GM21447 (cell line): ENCODE measurements at regions not wholly inside any gene's neighbourhood (a gene's known extent, or its start where the extent isn't known, plus 50 kb on each side); places are given as distances from the start of the nearest gene placed in this dataset.

Experiments
- ATAC-seq: cut with Tn5 transposase; IDR thresholded peaks from one replicate; pipeline ENCODE4 v1.9.1; 2021; ENCODE audit not compliant: unreplicated experiment

DNA sequence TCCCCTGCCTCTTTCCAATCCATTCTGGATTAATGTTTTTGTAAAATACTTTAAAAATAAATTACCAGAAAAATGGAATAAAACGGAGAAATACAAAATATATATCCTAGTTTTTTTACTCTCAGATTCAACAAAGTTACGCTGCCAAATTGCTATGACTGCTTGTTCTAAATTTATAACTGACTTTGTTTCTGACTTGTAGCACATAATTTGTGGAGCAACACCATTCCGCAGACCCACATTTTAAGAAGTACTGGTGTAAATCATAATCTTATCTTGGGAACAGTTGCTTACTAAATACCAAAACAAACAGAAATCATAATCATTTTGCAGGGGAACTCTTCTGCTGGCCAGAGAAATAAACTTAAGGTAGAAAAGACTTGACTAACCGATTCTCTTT, 339.4 kb upstream of the CBLB start:
- no peak for ATAC-seq

DNA sequence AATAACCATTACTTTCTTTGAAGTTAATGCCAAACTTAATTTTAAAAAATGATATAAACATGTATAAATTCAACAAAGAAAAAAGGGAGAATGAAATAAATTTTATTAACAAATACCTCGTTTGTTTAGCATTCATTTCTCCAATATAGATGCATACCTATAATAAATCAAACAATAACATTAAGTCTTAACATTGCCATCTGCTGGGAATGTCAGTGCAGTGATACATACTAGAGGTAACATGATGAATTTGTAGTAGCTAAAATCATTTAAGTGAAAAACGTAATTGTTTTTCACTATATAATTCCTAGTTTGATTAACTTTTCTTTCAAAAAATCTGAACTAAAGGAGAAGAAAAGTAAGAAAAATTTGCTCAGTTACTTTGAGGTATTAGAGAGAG, 340.2 kb upstream of the CBLB start:
- no peak for ATAC-seq

DNA sequence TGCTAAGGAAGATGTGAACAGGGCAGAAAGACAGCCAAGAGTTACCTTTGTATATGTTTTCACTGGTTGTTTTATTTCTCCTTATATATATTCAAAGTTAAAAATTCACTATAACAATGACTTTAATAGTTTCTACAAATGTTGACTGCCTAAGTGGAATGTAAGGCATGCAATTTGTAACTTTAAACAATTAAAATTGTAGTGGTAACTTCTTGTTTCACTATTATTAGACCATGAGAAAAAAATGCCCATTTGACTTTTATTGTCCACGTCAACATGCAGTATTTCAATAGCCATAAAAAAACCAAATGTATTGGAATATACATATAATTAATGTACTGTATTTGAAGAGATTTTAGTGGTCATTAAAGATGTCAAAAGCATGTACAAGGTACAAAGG, 340.7 kb upstream of the CBLB start:
- ATAC-seq, result no peak

DNA sequence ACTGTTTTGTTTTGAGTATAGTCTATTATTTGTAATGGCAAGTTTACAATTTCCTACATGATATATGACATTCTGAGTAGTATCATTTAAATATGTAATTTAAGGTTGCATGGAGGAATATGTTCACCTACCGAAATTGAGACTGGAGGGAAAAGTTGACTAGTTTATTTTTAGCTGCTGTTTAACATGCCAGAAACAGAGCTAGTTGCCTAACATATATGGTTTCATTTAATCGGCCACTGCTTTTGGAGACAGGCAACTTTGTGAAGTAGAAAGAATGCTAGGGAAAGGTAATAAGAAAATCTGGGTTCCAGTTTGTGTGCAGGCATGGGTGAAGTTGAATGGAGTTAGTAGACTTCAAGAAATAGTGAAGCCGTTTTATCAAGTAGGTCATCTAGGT, 342.1 kb upstream of the CBLB start:
- no peak for ATAC-seq

DNA sequence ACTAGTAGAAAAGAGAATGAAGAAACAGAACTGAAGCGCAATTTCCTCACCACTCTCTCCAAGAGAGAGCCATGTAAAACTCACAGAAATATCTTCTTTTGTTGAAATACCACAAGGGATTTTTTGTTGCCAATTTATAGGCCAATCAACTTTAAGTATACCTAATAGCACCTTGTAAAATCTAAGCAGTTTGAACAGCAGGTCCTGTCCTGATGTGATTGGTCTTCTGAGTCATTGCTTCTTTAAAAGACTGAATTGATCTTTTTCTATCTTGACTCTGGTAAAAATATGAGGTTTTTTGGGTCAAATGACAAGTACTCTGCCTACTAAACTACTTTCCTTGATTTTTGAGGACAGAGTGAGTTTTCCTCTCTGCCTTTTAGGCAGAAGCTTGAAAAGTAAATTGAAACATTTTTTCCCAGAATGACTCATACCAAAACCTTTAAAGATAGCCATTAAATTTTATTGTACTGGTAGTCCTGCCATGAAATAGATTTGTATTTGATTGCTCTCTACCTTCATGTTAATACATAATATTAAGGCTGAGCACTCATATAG, 343.9 kb upstream of the CBLB start:
- no peak for ATAC-seq

DNA sequence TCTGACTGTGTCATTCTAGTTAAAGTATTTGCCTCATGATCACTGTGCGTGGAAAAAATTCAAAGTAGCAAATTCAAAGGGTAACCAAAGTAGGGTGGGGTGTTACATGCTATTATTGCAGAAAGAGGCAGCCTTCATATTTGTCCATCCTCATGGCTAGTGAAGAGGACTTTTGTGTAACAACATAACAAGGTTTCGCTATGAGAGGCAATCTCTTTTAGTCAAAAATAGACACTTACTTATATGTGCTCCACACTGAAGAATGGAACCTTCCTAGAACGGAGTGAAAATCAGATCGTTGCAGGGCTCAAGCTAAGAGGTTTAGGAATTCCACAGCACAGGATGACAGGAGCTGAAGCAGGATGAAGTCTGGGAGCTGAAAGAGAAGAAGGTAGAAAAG, 345.1 kb upstream of the CBLB start:
- ATAC-seq, result no peak

DNA sequence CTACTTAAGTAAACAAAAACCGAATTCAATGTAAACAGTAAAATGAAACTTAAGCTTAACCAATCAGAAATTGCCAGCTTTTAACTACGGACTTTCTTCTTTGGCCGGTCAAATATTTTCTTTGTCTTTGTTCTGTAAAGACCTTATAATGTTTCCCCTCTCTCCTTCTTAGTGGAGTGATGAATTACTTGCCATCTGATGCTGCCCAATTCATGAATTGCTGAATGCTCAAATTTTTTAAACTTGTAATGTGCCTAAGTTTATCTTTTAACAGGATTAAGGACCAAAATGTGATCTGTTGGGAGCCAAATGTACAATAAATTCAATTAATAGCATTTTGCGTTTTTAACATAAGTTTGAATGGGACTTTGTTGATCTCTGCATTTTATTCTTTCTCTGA, 345.8 kb upstream of the CBLB start:
- ATAC-seq, result no peak

DNA sequence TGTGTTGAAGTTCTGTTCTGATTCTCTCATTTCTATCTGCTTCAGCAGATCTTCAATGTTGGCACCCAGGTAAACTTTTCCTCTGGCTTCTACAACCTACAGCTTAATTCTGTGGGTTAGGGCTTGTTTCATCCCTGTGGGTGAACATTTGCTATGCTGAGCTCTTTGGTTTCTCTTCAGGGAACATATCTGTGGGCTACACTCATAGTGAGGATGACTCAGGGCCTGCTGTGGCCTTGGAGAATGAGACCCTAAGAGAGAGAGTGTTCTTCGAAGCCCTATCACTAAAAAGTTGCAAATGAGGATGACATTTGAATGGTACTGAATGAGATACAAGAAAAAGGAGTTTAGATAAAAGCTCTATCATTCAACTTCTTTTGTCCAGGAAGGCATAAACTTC, 346.2 kb upstream of the CBLB start:
- no peak for ATAC-seq

DNA sequence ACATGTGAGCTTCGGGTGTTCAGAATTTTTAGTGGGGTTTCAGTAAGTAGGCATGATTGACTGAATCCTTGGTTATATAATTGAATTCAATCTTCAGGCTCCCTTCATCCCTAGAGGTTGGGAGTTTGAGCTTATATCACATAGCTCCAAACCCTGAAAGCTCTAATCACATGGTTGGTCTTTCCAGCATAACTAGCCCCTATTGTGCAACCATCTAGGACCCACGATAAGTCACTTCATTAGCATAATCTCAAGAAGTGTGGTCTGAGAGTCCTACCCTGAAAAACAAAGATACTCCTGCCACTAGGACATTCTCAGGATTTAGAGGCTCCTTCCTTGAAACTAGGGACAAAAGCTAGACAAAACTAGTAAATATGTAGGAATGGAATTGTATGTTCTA, 348.9 kb upstream of the CBLB start:
- no peak for ATAC-seq

DNA sequence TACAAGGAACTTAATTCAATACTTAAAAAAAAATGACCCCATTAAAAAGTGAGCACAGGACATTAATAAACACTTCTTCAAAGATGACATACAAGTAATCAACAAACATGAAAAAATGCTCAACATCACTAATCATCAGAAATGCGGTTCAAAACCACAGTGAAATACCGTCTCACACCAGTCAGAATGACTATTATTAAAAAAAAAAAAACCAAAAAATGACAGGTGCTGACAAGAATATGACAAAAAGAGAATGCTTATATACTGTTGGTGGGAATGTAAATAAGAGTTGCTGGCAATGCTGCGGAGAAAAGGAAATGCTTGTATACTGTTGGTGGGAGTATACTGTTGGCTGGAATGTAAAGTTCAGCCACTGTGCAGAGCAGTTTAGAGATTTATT, 358.3 kb upstream of the CBLB start:
- ATAC-seq, result no peak

DNA sequence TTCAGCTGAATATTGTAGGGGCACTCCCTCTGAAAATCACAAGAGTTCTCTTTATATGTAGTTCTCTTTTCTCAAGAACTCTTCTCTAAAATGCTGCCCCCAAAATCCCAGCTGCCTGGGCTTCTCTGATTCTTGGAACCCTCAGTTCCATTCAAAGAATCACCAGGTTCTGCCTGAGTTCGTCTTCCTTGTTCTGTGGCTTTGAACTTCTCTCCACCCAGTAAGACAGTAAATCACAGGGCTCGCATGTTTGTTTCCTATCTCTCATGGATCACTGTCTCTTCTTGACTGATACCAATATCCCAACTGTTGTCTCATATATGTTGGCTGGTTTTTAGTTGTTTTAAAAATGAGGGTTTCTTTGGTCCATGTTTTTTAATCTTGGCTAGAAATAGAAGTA, 359.5 kb upstream of the CBLB start:
- no peak for ATAC-seq

DNA sequence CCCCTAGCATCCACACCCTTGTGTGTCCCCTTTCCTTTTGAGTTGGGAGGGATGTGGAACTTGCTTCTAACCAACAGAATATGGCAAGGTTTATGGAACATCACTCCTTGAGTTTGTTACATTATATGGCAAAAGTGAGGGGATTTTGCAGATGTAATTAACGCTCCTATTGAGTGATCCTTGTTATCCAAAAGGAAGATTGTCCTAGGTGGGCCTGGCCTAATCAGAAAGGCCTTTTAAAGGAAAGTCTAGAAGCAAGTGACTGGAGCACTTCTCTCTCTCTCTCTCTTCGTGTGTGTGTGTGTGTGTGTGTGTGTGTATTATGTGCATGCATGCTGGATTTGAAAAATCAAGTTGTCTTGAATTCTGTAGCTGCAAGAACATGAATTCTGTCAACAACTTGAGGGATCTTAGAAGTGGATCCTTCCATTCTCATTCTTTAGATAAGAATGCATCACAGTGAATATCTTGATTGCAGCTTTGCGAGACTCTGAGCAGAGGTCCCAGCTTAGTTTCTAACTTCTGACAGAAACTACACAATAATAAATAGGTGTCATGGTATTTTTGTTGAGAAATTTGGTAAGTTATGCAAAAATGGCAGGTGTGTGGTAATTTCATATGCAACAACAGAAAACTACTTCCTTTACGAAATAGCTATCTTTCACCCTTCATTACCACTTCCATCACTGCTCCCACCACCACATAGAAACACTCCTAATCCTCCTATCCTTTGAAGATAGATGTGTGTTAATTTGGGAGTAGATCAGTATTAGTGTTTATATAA, 360.9 kb upstream of the CBLB start:
- ATAC-seq, result no peak

DNA sequence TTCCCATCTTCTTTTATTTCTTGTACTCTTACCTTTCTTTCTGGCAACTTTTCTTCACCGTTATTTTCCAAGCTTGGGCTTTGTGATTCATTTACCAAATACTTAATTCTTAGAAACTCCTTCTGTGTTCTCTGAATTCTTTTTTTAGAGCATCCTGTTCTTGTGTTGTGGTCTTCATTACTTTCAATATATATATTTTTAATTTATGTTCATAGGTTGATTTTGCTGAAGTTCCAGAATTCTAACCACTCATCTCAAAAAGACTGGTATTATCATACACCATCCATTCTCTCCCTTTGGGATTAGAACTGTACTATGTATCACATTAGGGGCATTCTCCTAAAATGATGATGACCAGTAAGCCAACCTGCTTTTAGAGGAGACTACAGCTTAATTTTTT, 362.3 kb upstream of the CBLB start:
- ATAC-seq, result no peak

DNA sequence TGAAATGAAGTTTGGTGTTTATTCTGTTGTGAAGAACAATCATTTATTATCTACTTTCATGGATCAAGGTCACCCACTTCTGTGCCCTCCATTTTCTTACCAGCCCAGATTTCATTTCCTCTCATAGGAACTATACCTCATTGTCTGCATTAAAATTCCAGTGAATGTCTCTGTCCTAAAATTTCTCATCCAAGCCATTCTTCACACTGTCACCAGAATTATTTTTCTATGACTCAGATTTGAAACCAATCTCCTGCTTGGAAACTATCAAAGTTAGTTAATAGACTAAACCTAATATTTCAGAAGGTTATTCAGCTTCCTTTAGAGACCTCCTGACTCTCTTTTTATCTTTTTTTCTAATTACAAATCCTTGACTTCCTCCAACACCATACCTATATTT, 364.1 kb upstream of the CBLB start:
- ATAC-seq, result no peak

DNA sequence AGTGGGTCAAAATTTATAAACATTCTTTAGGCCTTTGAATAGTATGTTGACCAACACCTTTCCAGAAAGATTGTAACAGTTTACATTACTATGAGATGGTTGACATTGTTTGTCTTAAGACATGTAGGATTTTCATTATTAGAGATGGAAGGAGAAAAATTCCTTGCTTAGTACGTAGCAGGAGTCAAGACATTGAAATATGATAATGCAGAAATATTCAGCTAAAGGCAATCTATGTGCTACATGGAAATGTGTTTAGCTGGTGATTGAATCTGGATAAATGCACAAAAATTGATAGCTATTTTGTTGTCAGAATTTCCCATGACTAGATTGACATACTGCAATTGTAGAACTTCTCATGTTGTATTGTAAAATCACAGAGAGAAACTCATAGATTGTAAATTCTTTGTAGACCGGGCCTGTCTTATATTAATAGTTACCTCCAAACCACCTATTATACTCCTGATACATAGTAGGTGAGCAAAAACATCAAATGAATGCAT, 370.4 kb upstream of the CBLB start:
- ATAC-seq, result no peak

DNA sequence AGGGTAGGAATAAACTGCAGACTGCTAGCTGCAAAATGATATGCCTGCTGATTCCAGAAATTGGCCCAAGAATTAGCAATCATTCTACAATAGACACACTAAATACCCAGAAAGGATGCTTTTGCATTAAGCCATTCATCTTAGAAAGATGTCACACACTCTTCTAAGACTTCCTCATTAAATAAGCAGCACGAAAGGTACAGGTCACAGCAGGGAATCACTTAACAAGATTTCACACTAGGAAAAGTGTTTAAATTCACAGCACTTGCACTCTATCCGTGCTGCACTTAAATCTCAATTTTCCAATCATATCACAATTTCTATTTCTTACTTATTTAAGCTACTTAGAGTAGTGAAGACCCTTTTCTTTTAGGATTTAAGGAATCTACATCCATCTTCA, 372.8 kb upstream of the CBLB start:
- no peak for ATAC-seq

DNA sequence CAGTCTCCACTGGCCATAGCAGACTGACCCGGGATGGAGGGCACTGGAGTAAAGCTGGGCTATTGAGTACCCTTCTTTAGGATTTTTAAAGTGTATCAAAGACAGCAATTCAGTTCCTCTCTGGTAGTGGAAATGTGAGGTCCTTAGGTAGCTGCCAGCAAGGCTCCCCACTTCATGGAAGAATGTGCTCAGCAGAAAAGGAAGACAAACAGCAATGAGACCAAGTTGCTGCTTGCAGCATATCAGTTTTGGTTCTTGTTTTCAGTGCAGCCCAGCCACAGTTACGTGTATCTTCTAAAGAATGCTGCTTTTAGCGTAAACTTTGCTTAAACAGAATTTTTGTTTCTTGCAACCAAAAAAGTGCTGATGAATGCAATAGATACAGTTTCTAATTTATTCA, 374.0 kb upstream of the CBLB start:
- ATAC-seq, result peak; percentile 66

DNA sequence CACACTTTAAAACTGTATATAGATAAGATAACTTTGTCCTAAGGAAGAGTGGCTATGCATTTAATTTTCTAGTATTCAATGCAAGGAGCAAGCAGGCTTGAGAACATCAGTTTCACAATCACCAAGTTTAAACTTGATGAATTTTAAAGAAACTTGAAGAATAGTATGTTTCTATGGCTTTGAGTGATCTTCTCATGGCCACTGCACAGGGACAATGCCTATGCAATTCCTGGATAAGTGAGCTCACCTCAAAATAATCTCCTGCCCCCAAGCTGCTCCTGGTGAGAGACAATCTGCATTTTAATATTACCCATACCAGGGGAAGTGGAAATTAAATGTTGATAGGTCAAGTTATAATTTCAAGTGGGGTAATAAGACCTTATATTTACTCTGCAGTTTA, 376.6 kb upstream of the CBLB start:
- no peak for ATAC-seq

DNA sequence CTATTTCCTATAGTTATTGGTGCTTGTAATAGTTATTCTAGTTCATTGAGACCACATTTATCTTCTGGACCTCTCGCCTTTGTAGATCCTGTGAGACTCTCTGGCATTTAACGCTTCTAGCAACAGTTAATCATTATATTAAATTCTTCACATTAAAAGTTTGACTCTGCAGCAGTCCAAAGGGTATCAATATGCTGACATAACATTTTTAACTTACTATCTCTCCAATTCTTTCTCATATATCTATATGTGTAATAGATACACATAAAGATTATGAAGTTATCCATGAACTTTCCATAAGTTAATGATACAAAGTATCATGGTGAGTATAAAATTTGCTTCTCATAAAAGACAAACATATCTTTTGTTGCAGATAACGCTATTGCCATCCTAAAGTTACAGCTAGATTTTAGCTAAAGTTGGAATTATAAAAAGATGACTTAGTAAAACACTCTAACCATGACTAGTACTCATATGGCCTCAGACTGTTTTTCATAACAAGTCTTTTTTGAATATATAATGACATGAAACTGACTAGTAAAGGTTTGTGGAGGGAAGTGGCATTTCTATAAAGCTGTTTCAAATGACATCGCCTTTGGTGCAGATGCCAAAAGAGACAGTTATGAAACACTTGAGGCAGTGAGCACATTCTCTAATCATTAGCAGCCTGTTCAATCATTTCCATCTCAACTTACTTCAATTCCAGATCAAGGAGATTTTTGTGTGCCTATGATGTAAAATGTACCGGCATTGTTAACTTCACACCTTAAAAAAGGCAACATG, 379.3 kb upstream of the CBLB start:
- no peak for ATAC-seq

DNA sequence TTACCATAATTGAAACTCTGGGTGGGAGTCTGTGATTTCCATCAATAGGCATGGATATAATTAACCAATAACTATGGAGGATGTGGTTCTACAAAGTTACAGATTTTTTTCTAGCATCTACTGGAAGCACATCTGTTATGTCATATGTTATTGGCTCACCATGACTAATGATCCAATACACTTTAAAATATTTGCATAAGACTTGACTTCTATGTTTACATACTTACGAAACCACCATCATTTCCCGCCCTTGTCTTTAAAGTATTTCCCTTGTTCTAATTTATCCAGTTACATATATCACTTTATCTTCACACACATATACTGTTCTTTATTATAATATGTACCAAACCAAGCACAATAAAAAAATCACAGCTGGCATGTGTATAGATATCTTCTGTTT, 380.3 kb upstream of the CBLB start:
- no peak for ATAC-seq

DNA sequence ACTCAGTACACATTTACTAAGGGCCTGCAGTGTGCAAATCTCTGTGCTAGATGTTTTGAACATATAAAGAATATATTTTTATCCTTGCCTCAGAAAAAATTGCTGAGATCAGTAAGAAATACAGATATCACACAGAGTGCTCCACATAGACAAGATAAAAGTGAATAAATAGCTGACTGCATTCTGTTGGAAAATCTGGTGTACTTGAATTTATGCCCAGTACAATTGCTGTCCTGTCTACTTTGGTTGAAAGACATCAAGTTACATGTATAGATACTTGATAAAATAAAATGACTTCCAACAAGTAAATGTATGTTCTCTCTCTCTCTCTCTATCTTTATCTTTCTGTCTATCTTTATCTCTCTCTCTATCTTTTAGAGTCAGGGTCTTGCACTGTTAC, 381.2 kb upstream of the CBLB start:
- ATAC-seq, result no peak
